ENCODE measurements at regions not wholly inside any gene's neighbourhood (a gene's known extent, or its start where the extent isn't known, plus 50 kb on each side); places are given as distances from the start of the nearest gene placed in this dataset.

DNA sequence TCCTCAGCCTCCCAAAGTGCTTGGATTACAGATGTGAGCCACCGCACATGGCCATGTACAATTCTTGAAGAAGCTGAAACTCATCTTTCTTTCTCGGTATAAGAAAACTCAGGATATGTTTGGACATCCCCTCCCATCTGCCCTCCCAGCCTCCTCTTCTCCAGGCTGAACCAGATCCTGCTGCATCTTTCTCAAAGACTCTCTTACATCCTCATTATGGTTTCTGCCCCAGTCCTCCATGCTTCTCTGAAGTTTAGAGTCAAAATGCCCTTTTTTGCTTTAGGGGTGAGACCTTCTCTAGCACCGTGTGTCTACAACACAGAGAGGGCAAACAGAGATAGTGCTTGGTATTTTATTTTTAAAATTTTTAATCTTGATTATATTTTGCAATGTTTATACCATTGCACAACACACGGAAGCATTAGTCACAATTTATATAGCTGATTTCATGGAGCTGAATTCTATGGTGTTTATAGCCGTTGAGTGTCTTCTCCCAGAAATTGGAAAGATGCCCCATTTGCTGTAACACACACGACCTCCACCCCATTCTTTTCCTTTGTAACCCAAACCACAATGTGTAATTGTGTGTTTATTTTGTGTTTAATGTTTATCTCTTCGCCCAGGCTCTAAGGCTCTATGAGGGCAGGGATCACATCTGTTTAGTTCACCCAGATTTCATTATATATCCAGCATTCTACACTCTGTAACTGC is 206.0 kb upstream of the TNP1 start:
- TF ChIP-seq CTCF (IDR thresholded peaks at IDR 0.05; ENCODE audit: low read depth, low read length) = no peak
- TF ChIP-seq POLR2A (IDR thresholded peaks at IDR 0.05; ENCODE audit: extremely low read depth, insufficient read length) = no peak

All from NB4 (cell line).